H1 (cell line): ENCODE measurements at regions not wholly inside any gene's neighbourhood (a gene's known extent, or its start where the extent isn't known, plus 50 kb on each side); places are given as distances from the start of the nearest gene placed in this dataset.

Source experiments
- CTCF ChIA-PET: fragments of 300-600 bp; sonication (Branson Sonifier 250); formaldehyde crosslinking; loops from one replicate; lab custom pipeline; 2021; ENCODE audit not compliant: partially characterized antibody; lab: Charles Lee
- POLR2A ChIA-PET: fragments of 300-600 bp; sonication (Branson Sonifier 250); formaldehyde crosslinking; loops from one replicate; lab custom pipeline; 2021; ENCODE audit warnings: inconsistent platforms; ENCODE audit not compliant: partially characterized antibody; lab: Charles Lee
- DNase-seq, 2 experiments: peaks; one replicate each; pipeline versions ENCODE4 v3.0.0 to v3.0.0-alpha.2; 2010 to 2022; ENCODE audit warnings: low spot score in 2 of 2, low read depth in 1 of 2, mixed read lengths in 1 of 2
- FAIRE-seq: peaks from 2 replicates; lab custom pipeline; 2011; peaks lifted over from hg19 to GRCh38; lab: Jason Lieb, UNC
- H2AFZ ChIP-seq: 2 replicates; pipeline ENCODE4 v1.8.1; 2012; ENCODE audit warnings: low read length, inconsistent platforms
- H2AK5ac ChIP-seq: 2 replicates; pipeline ENCODE4 v1.6.1; 2013; ENCODE audit warnings: low read depth, low read length
- H2BK120ac ChIP-seq: replicated peaks from 2 replicates; pipeline ENCODE3; 2013; ENCODE audit warnings: low read depth, low read length, inconsistent platforms
- H2BK12ac ChIP-seq: 2 replicates; pipeline ENCODE4 v1.6.1; 2013; ENCODE audit warnings: low read depth, low read length
- H2BK15ac ChIP-seq: 2 replicates; pipeline ENCODE4 v1.6.1; 2013; ENCODE audit warnings: low read length
- H2BK20ac ChIP-seq: 2 replicates; pipeline ENCODE4 v1.6.1; 2013; ENCODE audit warnings: low read length
- H2BK5ac ChIP-seq: 2 replicates; pipeline ENCODE4 v1.6.1; 2013; ENCODE audit warnings: low read depth, low read length
- H3K14ac ChIP-seq: 2 replicates; pipeline ENCODE4 v1.6.1; 2013; ENCODE audit warnings: inconsistent platforms; ENCODE audit not compliant: insufficient read length
- H3K18ac ChIP-seq: 2 replicates; pipeline ENCODE4 v1.6.1; 2013; ENCODE audit warnings: low read length; ENCODE audit errors: extremely low read depth
- H3K23ac ChIP-seq: 2 replicates; pipeline ENCODE4 v1.6.1; 2013; ENCODE audit warnings: inconsistent platforms; ENCODE audit not compliant: insufficient read length
- H3K23me2 ChIP-seq: 2 replicates; pipeline ENCODE4 v1.6.1; 2013; ENCODE audit warnings: low read depth, low read length
- H3K27ac ChIP-seq: 2 replicates; pipeline ENCODE4 v1.6.1; 2011; ENCODE audit warnings: low read depth, low read length, inconsistent platforms
- H3K27me3 ChIP-seq, 4 experiments: replicated peaks in 1 of 4; 1 replicate in 1 of 4; 2 replicates in 3 of 4; pipeline versions ENCODE4 v1.6.1 to v1.8.1; 2011 to 2013; ENCODE audit warnings: low read length in 3 of 4, mild to moderate bottlenecking in 3 of 4, inconsistent platforms in 2 of 4, mixed read lengths in 2 of 4, moderate library complexity in 1 of 4; ENCODE audit not compliant: control insufficient read depth in 3 of 4, insufficient read depth in 3 of 4; ENCODE audit errors: extremely low read depth in 1 of 4
- H3K36me3 ChIP-seq, 4 experiments: 2 replicates each; pipeline versions ENCODE4 v1.6.1 to v1.8.1; 2011 to 2013; ENCODE audit warnings: mild to moderate bottlenecking in 4 of 4, low read length in 3 of 4, moderate library complexity in 2 of 4, control low read depth in 1 of 4, inconsistent platforms in 1 of 4; ENCODE audit not compliant: insufficient read depth in 4 of 4, control insufficient read depth in 2 of 4
- H3K4ac ChIP-seq: replicated peaks from 2 replicates; pipeline ENCODE3; 2013; ENCODE audit warnings: low read length, low read depth, mixed read lengths, inconsistent platforms; ENCODE audit not compliant: insufficient read length
- H3K4me1 ChIP-seq, 4 experiments: replicated peaks in 1 of 4; 1 replicate in 1 of 4; 2 replicates in 3 of 4; pipeline versions ENCODE4 v1.6.1 to v1.8.1; 2011 to 2013; ENCODE audit warnings: low read length in 3 of 4, inconsistent platforms in 2 of 4, mixed read lengths in 1 of 4; ENCODE audit not compliant: insufficient read depth in 4 of 4, control insufficient read depth in 3 of 4
- H3K4me2 ChIP-seq, 2 experiments: 2 replicates each; pipeline versions ENCODE4 v1.6.1 to v1.8.1; 2011 to 2013; ENCODE audit warnings: low read depth in 2 of 2, low read length in 2 of 2, control low read depth in 1 of 2, inconsistent platforms in 1 of 2, mild to moderate bottlenecking in 1 of 2; ENCODE audit not compliant: insufficient read depth in 1 of 2
- H3K4me3 ChIP-seq, 4 experiments: fragments of 200-600, 300-600 bp in 1 of 4; sonication (generic), shearing (Covaris generic), sonication (Bioruptor Twin) in 1 of 4; 2 replicates each; pipeline versions ENCODE4 v1.5.1 to v1.8.1; 2011 to 2016; ENCODE audit warnings: low read length in 4 of 4, low read depth in 3 of 4, control low read depth in 2 of 4, inconsistent platforms in 2 of 4, mild to moderate bottlenecking in 2 of 4, mixed read lengths in 1 of 4, moderate library complexity in 1 of 4; ENCODE audit not compliant: insufficient read depth in 2 of 4; ENCODE audit errors: extremely low read depth in 1 of 4
- H3K56ac ChIP-seq: replicated peaks from 2 replicates; pipeline ENCODE3; 2013; ENCODE audit warnings: low read depth, mild to moderate bottlenecking, mixed read lengths, low read length, inconsistent platforms; ENCODE audit not compliant: insufficient read length
- H3K79me1 ChIP-seq: 2 replicates; pipeline ENCODE4 v1.6.1; 2013; ENCODE audit warnings: low read depth, low read length, control low read depth
- H3K79me2 ChIP-seq, 2 experiments: 2 replicates each; pipeline versions ENCODE4 v1.6.1 to v1.8.1; 2012 to 2013; ENCODE audit warnings: low read length in 2 of 2, mild to moderate bottlenecking in 2 of 2, inconsistent platforms in 1 of 2; ENCODE audit not compliant: insufficient read depth in 2 of 2, control insufficient read depth in 1 of 2
- H3K9ac ChIP-seq, 4 experiments: replicated peaks in 1 of 4; 1 replicate in 1 of 4; 2 replicates in 3 of 4; pipeline versions ENCODE4 v1.6.1 to v1.8.1; 2011 to 2013; ENCODE audit warnings: low read depth in 3 of 4, low read length in 3 of 4, control low read depth in 2 of 4, mild to moderate bottlenecking in 2 of 4, moderate library complexity in 2 of 4, inconsistent platforms in 1 of 4; ENCODE audit errors: extremely low read depth in 1 of 4
- H3K9me3 ChIP-seq, 2 experiments: 2 replicates each; pipeline versions ENCODE4 v1.6.1 to v1.8.1; 2012 to 2013; ENCODE audit warnings: mild to moderate bottlenecking in 2 of 2, moderate library complexity in 2 of 2, control low read depth in 1 of 2, inconsistent platforms in 1 of 2, low read depth in 1 of 2, low read length in 1 of 2, mixed read lengths in 1 of 2; ENCODE audit not compliant: insufficient read depth in 2 of 2
- H4K20me1 ChIP-seq, 2 experiments: replicated peaks in 1 of 2; 2 replicates each; pipeline versions ENCODE3 to v1.8.1; 2011 to 2013; ENCODE audit warnings: inconsistent platforms in 2 of 2, low read length in 2 of 2, mild to moderate bottlenecking in 1 of 2; ENCODE audit not compliant: insufficient read depth in 2 of 2, control insufficient read depth in 1 of 2
- H4K5ac ChIP-seq: 2 replicates; pipeline ENCODE4 v1.6.1; 2013; ENCODE audit warnings: low read length, low read depth, mixed read lengths, inconsistent platforms; ENCODE audit not compliant: insufficient read length
- H4K8ac ChIP-seq: 2 replicates; pipeline ENCODE4 v1.8.0; 2013; ENCODE audit warnings: mild to moderate bottlenecking, moderate library complexity, low read length, inconsistent platforms; ENCODE audit not compliant: insufficient read depth; ENCODE audit errors: extremely low read depth
- H4K91ac ChIP-seq: replicated peaks from 2 replicates; pipeline ENCODE3; 2013; ENCODE audit warnings: low read length, mixed read lengths, inconsistent platforms; ENCODE audit not compliant: insufficient read length
- BCL11A ChIP-seq, 2 experiments: IDR thresholded peaks; one replicate each; pipeline ENCODE4 v1.6.1; 2011; ENCODE audit warnings: low read depth in 2 of 2, low read length in 2 of 2, mild to moderate bottlenecking in 2 of 2
- CBX5 ChIP-seq: fragments of 300-800, 300-1000 bp; sonication (generic); IDR thresholded peaks from 2 replicates; pipeline ENCODE4 v1.7.1; 2016; ENCODE audit warnings: antibody characterized with exemption, low read length, low read depth
- CEBPB ChIP-seq: IDR thresholded peaks from 2 replicates; pipeline ENCODE4 v1.6.1; 2012; ENCODE audit warnings: low read depth, low read length
- EGR1 ChIP-seq: IDR thresholded peaks from 2 replicates; pipeline ENCODE4 v1.6.1; 2011; ENCODE audit warnings: low read depth, low read length, borderline replicate concordance
- EZH2 ChIP-seq: fragments of 200-600 bp; sonication (generic); IDR thresholded peaks from 2 replicates; pipeline ENCODE4 v1.7.1; 2012; ENCODE audit warnings: low read depth, mild to moderate bottlenecking, moderate library complexity, low read length, inconsistent platforms; ENCODE audit not compliant: severe bottlenecking
- JUND ChIP-seq: IDR thresholded peaks from 2 replicates; pipeline ENCODE4 v1.6.1; 2011; ENCODE audit warnings: mild to moderate bottlenecking, improper control_type of control experiment, low read length
- KDM4A ChIP-seq: IDR thresholded peaks from one replicate; pipeline ENCODE4 v1.7.1; 2012; ENCODE audit warnings: low read depth, mild to moderate bottlenecking, moderate library complexity, low read length, inconsistent platforms; ENCODE audit not compliant: severe bottlenecking
- PHF8 ChIP-seq: fragments of 200-600 bp; sonication (generic); conservative IDR thresholded peaks from 2 replicates; pipeline ENCODE4 v1.7.1; 2012; ENCODE audit warnings: low read depth, mild to moderate bottlenecking, inconsistent platforms, low read length, moderate library complexity
- RAD21 ChIP-seq, 2 experiments: IDR thresholded peaks in 1 of 2; conservative IDR thresholded peaks in 1 of 2; 2 replicates each; pipeline ENCODE4 v1.6.1; 2011; ENCODE audit warnings: low read depth in 2 of 2, low read length in 2 of 2, improper control_type of control experiment in 1 of 2, inconsistent platforms in 1 of 2, mild to moderate bottlenecking in 1 of 2, moderate library complexity in 1 of 2
- RNF2 ChIP-seq: fragments of 200-900, 300-1000 bp; sonication (generic); IDR thresholded peaks from 2 replicates; pipeline ENCODE4 v1.7.1; 2016; ENCODE audit warnings: borderline replicate concordance, low read depth, mild to moderate bottlenecking, antibody characterized with exemption, low read length; ENCODE audit not compliant: poor library complexity, severe bottlenecking; ENCODE audit errors: missing control alignments
- SIN3A ChIP-seq, 2 experiments: IDR thresholded peaks in 1 of 2; conservative IDR thresholded peaks in 1 of 2; 2 replicates each; pipeline ENCODE4 v1.6.1; 2011 to 2012; ENCODE audit warnings: low read length in 2 of 2, improper control_type of control experiment in 1 of 2, low read depth in 1 of 2, mild to moderate bottlenecking in 1 of 2
- SUZ12 ChIP-seq: fragments of 200-600 bp; sonication (generic); IDR thresholded peaks from 2 replicates; pipeline ENCODE4 v1.6.1; 2012; ENCODE audit warnings: mild to moderate bottlenecking, inconsistent platforms, low read length, moderate library complexity, mixed read lengths
- TCF12 ChIP-seq: IDR thresholded peaks from 2 replicates; pipeline ENCODE4 v1.6.1; 2011; ENCODE audit warnings: low read depth, mild to moderate bottlenecking, low read length
- WGBS, 2 experiments: shearing (Covaris generic) in 1 of 2; methylation state at CpG; one replicate each; pipeline versions ENCODE4 v1.1.6 to v1.1.7; 2013 to 2015; ENCODE audit warnings: low lambda C conversion rate in 2 of 2, mixed read lengths in 2 of 2, inconsistent platforms in 1 of 2, low coverage in 1 of 2, missing lambda C conversion rate in 1 of 2; ENCODE audit not compliant: insufficient replicate concordance in 2 of 2, insufficient coverage in 1 of 2, insufficient read length in 1 of 2; ENCODE audit errors: extremely low coverage in 1 of 2, missing lambda C conversion rate in 1 of 2; 5-methylcytosine and 5-hydroxymethylcytosine counted together

- no peaks in the 10 kb centered on the region for H3K36me3 ChIP-seq
- H2BK20ac ChIP-seq, result no peak overlapping the region
- H3K27ac ChIP-seq, result no peak overlapping the region
- no peak overlapping the region for H2BK5ac ChIP-seq
- H3K4ac ChIP-seq, result no peak overlapping the region
- H3K27me3 ChIP-seq, result no peaks in the 10 kb centered on the region
- H3K56ac ChIP-seq, result no peak overlapping the region
- H4K5ac ChIP-seq, result no peak overlapping the region
- WGBS, 2 experiments, result 80% methylated on average over 3 of the region's 3 CpGs; no CpG with 5 or more reads in 1 of the 2 experiments
- H3K4me3 ChIP-seq, result no peak overlapping the region
- no peak overlapping the region for H3K9ac ChIP-seq
- H3K23ac ChIP-seq, result no peak overlapping the region
- no peak overlapping the region for H2AK5ac ChIP-seq
- H3K4me2 ChIP-seq, result no peak overlapping the region
- no peaks in the 10 kb centered on the region for H3K4me1 ChIP-seq
- no peak overlapping the region for H2BK15ac ChIP-seq
- H3K79me1 ChIP-seq, result no peaks in the 10 kb centered on the region
- no peaks in the 10 kb centered on the region for H4K20me1 ChIP-seq
- no peak overlapping the region for H2BK120ac ChIP-seq
- H2BK12ac ChIP-seq, result no peak overlapping the region
- FAIRE-seq (no peak), DNase-seq (no peak)
- H3K79me2 ChIP-seq, result no peaks in the 10 kb centered on the region
- H2AFZ ChIP-seq, result no peak overlapping the region
- no peak overlapping the region for H3K14ac ChIP-seq
- CTCF ChIA-PET, result no interaction called here
- no peak overlapping the region for H4K8ac ChIP-seq
- no peaks in the 10 kb centered on the region for H3K23me2 ChIP-seq
- POLR2A ChIA-PET, result no interaction called here
- no peak overlapping the region for H4K91ac ChIP-seq
- no peak overlapping the region for H3K18ac ChIP-seq
- H3K9me3 ChIP-seq, result no peaks in the 10 kb centered on the region
- no peak for TF ChIP-seq SUZ12
- no peak for TF ChIP-seq BCL11A (IDR thresholded peaks at IDR 0.05; ENCODE audit: low read depth in 2 of 2, low read length in 2 of 2)
- no peak for TF ChIP-seq CEBPB
- TF ChIP-seq CBX5, result no peak
- TF ChIP-seq TCF12, result no peak
- no peak for TF ChIP-seq EZH2
- TF ChIP-seq PHF8, result no peak
- no peak for TF ChIP-seq KDM4A
- no peak for TF ChIP-seq SIN3A (conservative IDR thresholded peaks at IDR 0.05 in 1 of 2, IDR thresholded peaks at IDR 0.05 in 1 of 2; ENCODE audit: low read depth in 1 of 2, low read length in 2 of 2)
- TF ChIP-seq RNF2, result no peak
- TF ChIP-seq RAD21 (IDR thresholded peaks at IDR 0.05 in 1 of 2, conservative IDR thresholded peaks at IDR 0.05 in 1 of 2; ENCODE audit: low read depth in 2 of 2, low read length in 2 of 2), result no peak
- no peak for TF ChIP-seq EGR1
- no peak for TF ChIP-seq JUND
Observed at GRCh38 chr17:20805751-20806150, 226.2 kb downstream of the CDRT15L2 start.
